ENCODE measurements at regions not wholly inside any gene's neighbourhood (a gene's known extent, or its start where the extent isn't known, plus 50 kb on each side); places are given as distances from the start of the nearest gene placed in this dataset.
"Not testable (repeated sequence)": the region's sequence is repeated elsewhere in the genome, so short reads cannot be mapped to it uniquely, and the experiment has no call there.

- DNase-seq (ENCODE audit: low read depth in 2 of 2) = no peak
Measured at GRCh38 chr10:6877722-6878392, 297.8 kb upstream of the PRKCQ start.

- no peak for DNase-seq (ENCODE audit: low read depth in 2 of 2)
Measured at GRCh38 chr10:6877336-6877721, 297.3 kb upstream of the PRKCQ start.

GRCh38 chr10:6875269-6875865, 295.3 kb upstream of the PRKCQ start:
- no peak for DNase-seq (ENCODE audit: low read depth in 2 of 2)

- DNase-seq (ENCODE audit: low read depth in 2 of 2) = no peak
Measured at GRCh38 chr10:6871128-6871527, 291.1 kb upstream of the PRKCQ start.

DNA sequence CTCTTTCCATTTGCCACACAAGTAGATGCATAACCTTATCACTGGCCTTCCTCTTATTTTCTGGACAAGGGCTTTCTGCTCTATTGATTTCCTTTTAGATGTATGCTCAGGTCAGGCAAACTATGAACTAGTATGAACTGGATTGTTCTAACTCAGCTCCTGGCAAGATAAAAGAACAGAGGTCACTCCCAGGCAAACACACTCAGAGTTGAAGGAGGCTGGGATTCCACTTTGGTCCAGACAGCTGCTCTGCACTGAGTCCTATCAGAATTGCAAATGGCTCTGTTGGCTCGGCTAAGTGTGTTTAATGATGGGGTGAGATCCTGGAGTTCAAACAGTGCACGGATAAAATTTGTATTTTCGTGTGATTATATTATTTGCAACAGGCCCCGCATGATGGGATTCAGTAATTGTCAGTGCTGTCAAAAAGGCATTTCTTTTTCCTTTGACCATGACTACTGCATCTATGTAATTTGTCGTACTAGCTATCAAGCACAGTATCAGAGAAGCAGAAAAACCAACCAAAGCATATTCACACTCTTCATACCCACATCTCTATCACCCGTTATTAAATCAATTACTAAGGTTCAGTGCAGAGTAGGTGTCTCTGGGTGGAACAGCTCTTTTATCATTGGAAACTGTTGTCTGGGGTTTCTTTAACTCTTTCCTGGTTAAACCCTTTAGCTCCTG, 288.1 kb upstream of the PRKCQ start:
- DNase-seq (ENCODE audit: low read depth in 2 of 2) = no peak

- no peak for DNase-seq (ENCODE audit: low read depth in 2 of 2)
Measured at GRCh38 chr10:6866757-6867156, 286.7 kb upstream of the PRKCQ start.

GRCh38 chr10:6864142-6864541, 284.1 kb upstream of the PRKCQ start:
- no peak for DNase-seq (ENCODE audit: low read depth in 2 of 2)

GRCh38 chr10:6863381-6863780, 283.3 kb upstream of the PRKCQ start:
- DNase-seq (ENCODE audit: low read depth in 2 of 2) = no peak

GRCh38 chr10:6850452-6850851, 270.4 kb upstream of the PRKCQ start:
- no peak for DNase-seq (ENCODE audit: low read depth in 2 of 2)

DNA sequence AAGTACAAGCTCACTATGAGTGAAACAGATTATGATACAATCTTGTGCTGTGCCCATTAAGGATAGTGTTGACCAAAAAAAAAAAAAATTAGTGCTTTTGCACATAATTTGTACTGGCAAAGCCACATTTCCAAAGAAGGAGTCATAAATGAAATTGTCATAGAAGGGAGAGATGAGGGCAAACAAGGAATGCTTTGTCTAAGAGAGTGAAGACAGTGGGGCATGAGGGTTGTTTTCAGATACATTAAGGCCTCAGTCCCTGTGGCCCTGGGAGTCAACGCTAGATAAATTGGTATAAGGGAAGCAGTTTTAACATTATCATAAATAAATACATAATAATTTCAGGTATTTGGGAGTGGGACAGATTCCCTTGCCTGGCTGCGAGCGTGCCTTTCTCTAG, 267.5 kb upstream of the PRKCQ start:
- DNase-seq (ENCODE audit: low read depth in 2 of 2) = no peak

DNA sequence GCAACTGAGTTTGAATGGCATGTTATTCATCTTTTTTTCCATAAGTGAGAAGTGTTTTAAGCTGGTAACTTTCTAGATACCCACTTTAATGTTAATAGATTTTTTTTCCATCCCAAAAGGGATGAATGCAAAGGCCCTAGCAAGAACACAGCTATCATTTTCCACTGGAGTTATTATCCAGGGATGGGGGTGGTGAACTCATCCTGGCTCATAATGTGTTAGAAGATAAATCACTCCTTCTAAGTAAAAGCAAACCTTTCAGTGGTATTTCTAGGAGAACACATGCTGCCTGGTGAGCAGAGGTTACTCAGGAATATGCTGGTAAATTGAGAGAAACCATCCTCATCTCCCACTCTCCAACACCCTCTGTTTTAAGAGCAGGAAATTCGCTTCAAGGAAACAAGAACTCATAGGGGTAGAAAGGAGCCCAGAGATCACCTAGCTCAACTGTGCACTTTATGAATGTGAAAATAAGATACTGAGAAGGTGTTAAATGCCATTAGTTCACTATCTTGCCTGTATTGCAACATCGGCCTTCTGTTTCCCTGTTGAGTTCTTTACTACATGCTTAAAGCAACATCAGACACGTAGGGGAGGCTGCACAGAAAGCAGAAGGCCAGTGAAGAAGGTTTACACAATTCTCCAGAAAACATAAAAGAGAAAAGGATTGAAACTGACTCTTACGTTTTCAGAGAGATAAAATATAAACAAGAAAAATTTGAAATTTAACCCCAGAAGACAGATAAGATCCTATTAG, 264.0 kb upstream of the PRKCQ start:
- no peak for DNase-seq (ENCODE audit: low read depth in 2 of 2)

- DNase-seq (ENCODE audit: low read depth in 2 of 2) = no peak
Measured at GRCh38 chr10:6843481-6843881, 263.4 kb upstream of the PRKCQ start.

DNA sequence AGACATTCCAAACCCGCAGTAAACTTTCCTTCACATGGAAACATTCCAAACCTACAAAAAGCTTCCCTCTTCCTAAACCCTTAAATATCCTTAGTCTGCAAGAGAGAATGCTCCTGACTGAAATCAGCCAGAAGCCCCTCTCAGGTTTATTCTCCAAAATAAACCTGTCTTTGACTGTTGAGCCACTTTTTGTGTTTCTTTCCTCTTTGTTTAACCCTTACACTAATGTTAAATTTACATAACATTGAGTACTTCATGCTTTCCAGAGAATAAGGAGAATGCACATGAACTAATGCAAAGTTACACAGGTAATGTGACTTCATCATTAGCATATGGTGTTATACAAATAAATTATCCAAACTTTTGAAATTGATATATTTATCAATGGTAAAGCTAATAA, 262.6 kb upstream of the PRKCQ start:
- DNase-seq (ENCODE audit: low read depth in 2 of 2) = no peak

- no peak for DNase-seq (ENCODE audit: low read depth in 2 of 2)
Measured at GRCh38 chr10:6841761-6842160, 261.7 kb upstream of the PRKCQ start.

DNA sequence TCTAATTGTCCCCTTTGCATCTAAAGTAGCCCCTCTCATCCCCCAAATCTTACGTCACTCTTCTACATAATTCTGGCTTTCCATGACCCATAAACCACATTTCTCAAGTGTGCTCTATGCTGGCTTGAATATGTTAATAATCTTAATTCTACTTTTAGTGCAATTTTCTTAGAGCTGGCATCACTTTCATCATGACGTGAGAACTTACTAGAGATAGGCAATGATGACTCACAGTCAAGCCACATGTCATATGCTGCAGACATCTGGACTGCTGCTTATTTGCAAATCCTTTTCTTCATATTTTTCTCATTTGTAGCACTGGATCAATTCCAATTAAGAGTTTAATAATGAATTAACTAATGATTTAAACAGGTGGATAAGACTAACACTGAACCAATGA, 260.7 kb upstream of the PRKCQ start:
- no peak for DNase-seq (ENCODE audit: low read depth in 2 of 2)

GRCh38 chr10:6840201-6840691, 260.2 kb upstream of the PRKCQ start:
- DNase-seq (ENCODE audit: low read depth in 2 of 2) = no peak

DNA sequence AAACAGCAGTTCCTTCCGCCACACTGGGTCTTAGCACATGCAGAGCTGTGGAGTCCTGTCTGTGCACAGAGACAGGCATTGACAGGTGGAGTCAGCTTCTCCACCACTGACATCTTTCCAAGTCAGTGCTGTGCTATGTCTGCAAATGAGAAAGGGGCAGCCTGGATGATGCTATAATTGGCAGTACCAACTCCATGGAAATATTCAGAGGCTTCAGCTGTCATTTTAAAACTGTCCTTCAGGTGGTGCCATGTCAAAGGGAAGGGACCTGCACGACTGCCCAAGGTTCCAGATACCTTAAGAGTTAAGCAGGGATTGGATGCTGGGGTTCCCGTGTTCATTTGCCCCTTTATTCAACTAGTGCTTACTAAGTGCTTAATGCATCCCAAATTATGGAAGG, 258.0 kb upstream of the PRKCQ start:
- DNase-seq (ENCODE audit: low read depth in 2 of 2) = no peak

- no peak for DNase-seq (ENCODE audit: low read depth in 2 of 2)
Measured at GRCh38 chr10:6833458-6834011, 253.5 kb upstream of the PRKCQ start.

DNA sequence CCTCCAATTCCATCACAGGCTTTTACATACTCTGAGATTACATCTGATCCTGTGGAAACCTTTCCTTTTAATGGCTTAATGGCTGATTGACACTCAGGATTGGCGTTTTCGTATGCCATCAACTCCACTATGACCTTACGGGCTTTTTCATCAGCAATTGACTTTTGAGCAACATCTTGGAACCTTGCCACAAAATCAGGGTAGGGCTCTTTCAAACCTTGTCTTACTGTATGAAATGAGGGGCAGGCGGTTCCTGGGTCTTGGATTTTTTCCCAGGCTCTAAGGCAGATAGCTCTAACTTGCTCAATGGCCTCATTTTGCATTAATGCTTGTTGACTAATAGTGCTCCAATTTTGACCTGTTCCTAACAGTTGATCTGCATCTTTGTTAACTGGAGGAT, 250.9 kb upstream of the PRKCQ start:
- not testable (repeated sequence) for DNase-seq (ENCODE audit: low read depth in 2 of 2)

- DNase-seq (ENCODE audit: low read depth in 2 of 2) = not testable (repeated sequence)
Measured at GRCh38 chr10:6824793-6825192, 244.7 kb upstream of the PRKCQ start.

DNA sequence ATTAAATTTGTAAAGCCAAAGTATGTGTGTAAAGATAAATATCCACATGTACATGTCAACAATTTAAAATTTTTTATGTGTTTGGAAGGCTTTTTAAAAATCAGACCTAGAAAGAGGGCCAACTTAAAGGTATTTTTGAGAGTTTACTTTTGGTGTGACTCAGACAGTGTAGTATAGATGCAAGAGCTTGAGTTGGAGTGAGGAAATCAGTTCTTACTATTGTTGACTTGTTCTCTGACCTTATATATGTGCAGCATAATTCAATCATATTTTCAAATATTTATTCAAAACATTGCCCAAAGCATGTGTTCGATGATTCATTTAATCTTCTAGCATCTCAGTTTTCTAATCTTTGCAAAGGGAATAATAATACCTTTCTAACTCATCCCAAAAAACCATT, 243.7 kb upstream of the PRKCQ start:
- DNase-seq (ENCODE audit: low read depth in 2 of 2) = no peak

GRCh38 chr10:6819301-6819700, 239.2 kb upstream of the PRKCQ start:
- DNase-seq (ENCODE audit: low read depth in 2 of 2) = no peak

All from stimulated activated CD8-positive, alpha-beta memory T cell treated with anti-CD3 and anti-CD28 coated beads, Interleukin-7, amount 100 ng/mL, for 1 hour (primary cell).